Left ventricle myocardium inferior (tissue), 1 donor: ENCODE measurements at regions not wholly inside any gene's neighbourhood (a gene's known extent, or its start where the extent isn't known, plus 50 kb on each side); places are given as distances from the start of the nearest gene placed in this dataset.

ENCODE experiments used
- DNase-seq: peaks from one replicate; pipeline ENCODE4 v3.0.0-alpha.2; 2020
- H3K27ac ChIP-seq: fragments of 200-600 bp; replicated peaks from 2 replicates; pipeline ENCODE4 v1.8.0; 2021
- H3K27me3 ChIP-seq: fragments of 200-600 bp; 2 replicates; pipeline ENCODE4 v1.8.0; 2021; ENCODE audit warnings: low read depth
- H3K36me3 ChIP-seq: fragments of 200-600 bp; 2 replicates; pipeline ENCODE4 v1.8.0; 2021
- H3K4me1 ChIP-seq: fragments of 200-600 bp; 2 replicates; pipeline ENCODE4 v1.8.0; 2021
- H3K4me3 ChIP-seq: fragments of 200-600 bp; 2 replicates; pipeline ENCODE4 v1.8.0; 2021; ENCODE audit warnings: mild to moderate bottlenecking, moderate library complexity
- H3K9me3 ChIP-seq: fragments of 200-600 bp; replicated peaks from 2 replicates; pipeline ENCODE4 v1.8.0; 2021
- intact Hi-C: fragments of 100-400 bp; cut with micrococcal nuclease; formaldehyde crosslinking; loops from one replicate; pipeline ENCODE4 v1.11.0; 2022
- TF ChIP-seq, protein P1 (sequence below): fragments of 200-600 bp; IDR thresholded peaks from 2 replicates; pipeline ENCODE4 v1.8.0; 2021; ENCODE audit warnings: antibody characterized with exemption, mild to moderate bottlenecking, borderline replicate concordance
- donor health status: DM: no; HTN: yes; CAD: no; lungs with severe emphysema.

DNA sequence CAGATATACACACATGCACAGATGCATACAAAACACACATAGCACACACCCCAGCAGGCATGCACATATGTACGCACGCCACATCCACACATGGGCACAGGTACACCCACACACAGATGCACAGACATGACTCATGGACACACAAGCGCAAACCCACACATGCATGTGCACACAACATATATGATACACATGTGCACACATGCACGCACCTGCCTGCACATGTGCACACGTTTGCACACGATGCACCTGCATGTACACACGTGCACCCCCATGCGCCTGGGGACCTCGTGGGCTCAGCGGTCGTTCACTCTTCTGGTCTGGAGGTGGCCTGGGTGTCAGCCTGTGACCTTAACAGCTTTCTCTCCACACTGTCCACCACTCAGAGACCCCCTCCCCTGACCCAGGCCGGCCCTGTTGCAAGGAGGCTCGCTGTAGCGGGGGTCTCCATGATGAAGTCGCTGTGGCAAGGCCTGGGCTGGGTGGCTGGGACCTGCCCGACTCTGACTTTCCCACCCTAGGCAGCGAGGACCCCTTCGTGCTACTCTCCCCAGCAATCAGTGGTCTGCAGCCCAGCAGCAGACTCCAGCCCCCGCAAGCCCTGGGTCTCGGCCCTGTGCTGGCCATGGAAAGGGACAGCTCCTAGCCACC lies 92.1 kb upstream of the TTC34 start:
- no peaks in the 10 kb centered on the region for H3K36me3 ChIP-seq
- no peaks in the 10 kb centered on the region for H3K9me3 ChIP-seq
- H3K27ac ChIP-seq: no peak overlapping the region
- intact Hi-C loops: no loop called here
- peaks cover 44% of the 10 kb centered on the region for H3K27me3 ChIP-seq
- DNase-seq: no peak
- no peak overlapping the region for H3K4me3 ChIP-seq
- no peaks in the 10 kb centered on the region for H3K4me1 ChIP-seq
- TF ChIP-seq, protein P1, sequence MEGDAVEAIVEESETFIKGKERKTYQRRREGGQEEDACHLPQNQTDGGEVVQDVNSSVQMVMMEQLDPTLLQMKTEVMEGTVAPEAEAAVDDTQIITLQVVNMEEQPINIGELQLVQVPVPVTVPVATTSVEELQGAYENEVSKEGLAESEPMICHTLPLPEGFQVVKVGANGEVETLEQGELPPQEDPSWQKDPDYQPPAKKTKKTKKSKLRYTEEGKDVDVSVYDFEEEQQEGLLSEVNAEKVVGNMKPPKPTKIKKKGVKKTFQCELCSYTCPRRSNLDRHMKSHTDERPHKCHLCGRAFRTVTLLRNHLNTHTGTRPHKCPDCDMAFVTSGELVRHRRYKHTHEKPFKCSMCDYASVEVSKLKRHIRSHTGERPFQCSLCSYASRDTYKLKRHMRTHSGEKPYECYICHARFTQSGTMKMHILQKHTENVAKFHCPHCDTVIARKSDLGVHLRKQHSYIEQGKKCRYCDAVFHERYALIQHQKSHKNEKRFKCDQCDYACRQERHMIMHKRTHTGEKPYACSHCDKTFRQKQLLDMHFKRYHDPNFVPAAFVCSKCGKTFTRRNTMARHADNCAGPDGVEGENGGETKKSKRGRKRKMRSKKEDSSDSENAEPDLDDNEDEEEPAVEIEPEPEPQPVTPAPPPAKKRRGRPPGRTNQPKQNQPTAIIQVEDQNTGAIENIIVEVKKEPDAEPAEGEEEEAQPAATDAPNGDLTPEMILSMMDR: no peak

DNA sequence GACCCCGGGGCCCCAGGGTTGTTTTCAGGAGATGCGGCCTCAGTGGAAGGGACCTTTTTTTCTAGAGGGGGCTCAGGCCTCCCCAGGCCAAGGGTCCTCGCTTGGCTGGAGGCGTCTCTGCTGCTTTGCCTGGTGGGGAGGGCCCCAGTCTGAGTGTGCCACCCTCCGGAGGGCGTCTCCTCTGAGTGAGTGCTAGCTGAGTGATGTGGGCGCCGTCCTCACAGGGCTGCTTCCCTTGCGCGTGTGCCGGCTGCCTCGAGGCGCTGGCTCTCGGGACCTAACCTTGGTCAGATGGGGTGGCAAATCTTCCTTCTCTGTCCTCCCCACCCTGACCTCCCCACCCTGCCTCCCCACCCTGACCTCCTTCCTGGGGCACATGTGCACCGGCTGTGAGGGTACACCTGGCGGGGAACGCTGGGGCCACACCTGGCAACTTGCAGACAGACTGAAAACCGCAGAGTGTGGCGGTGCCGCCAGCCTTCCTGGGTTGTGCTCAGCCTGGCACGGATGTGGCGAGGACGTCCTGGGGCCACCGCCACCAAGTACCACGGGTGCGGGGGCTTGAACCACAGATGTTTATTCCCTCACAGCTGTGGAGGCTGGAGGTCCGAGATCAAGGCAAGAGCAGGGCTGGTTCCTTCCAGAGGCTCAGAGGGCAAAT lies 93.0 kb upstream of the TTC34 start:
- intact Hi-C loops: no loop called here
- Histone ChIP-seq H3K27me3 (peaks cover 41% of the 10 kb centered on the region), H3K4me1 (no peaks in the 10 kb centered on the region), H3K27ac (no peak overlapping the region), H3K4me3 (no peak overlapping the region), H3K36me3 (no peaks in the 10 kb centered on the region), H3K9me3 (no peaks in the 10 kb centered on the region)
- DNase-seq: no peak
- TF ChIP-seq, protein P1: no peak

DNA sequence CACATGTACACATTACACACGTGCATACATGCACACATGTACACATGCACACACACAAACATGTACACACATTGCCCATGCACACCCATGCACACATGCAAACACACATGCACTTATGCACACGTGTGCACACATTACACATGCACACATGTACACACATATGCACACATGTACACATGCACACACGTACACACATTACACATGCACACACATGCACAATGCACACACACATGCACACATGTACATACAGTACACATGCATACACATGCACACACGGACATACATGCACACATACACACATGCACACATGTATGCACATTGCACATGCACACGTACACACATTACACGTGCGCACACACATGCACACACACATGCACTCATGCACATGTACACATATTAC lies 95.3 kb upstream of the TTC34 start:
- DNase-seq: no peak
- Histone ChIP-seq H3K4me3 (no peak overlapping the region), H3K27me3 (peaks cover 44% of the 10 kb centered on the region), H3K9me3 (no peaks in the 10 kb centered on the region), H3K36me3 (no peaks in the 10 kb centered on the region), H3K27ac (no peak overlapping the region), H3K4me1 (no peaks in the 10 kb centered on the region)
- intact Hi-C loops: no loop called here
- TF ChIP-seq, protein P1: no peak

DNA sequence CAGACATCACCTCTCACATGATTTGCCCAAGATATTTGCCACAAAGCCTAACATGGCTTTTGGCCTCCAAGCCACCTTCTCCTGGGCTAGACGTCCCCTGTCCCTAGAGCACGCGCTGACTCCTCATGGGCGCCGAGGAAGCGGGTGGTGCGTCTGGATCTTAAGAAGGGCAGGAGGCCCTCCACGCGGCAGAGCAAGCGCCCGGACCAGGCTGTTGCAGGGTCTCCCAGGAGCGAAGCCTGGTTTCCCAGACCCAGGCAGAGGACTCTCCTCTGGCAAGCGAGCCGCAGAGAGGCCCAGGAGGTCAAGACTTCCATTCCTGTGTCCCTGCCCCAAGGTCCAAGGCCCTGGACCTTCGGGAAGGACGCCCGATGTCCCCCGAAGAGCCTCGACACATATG lies 101.7 kb upstream of the TTC34 start:
- H3K27me3 ChIP-seq: peaks cover 85% of the 10 kb centered on the region

DNA sequence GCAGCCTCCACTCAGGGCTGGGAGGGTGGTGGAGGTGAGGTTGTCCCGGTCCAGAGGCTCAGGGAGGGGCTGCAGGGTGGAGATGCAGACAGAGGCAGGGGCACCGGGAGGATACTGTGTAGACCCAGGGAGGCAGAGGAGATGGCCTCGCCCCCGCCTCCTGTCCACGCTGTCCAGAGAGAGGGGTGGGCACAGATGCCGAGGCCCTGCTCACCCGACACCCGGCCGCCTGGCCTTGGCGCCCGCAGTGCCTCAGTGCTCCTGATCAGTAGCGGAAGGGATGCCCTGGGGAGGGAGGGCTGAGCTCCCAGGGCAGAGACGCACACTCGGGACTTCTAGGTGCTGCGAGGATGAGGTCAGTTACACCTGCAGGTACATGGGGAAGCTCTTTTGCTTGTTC lies 102.7 kb upstream of the TTC34 start:
- Histone ChIP-seq H3K4me1 (no peaks in the 10 kb centered on the region), H3K36me3 (no peaks in the 10 kb centered on the region), H3K27ac (no peak overlapping the region), H3K9me3 (no peaks in the 10 kb centered on the region), H3K4me3 (no peak overlapping the region), H3K27me3 (peaks cover 86% of the 10 kb centered on the region)
- intact Hi-C loops: no loop called here
- DNase-seq: no peak
- TF ChIP-seq, protein P1: no peak

More for the DNA sequence above, 101.7 kb upstream of the TTC34 start:
- Histone ChIP-seq H3K9me3 (no peaks in the 10 kb centered on the region), H3K36me3 (no peaks in the 10 kb centered on the region), H3K4me1 (no peaks in the 10 kb centered on the region), H3K27ac (no peak overlapping the region), H3K4me3 (no peak overlapping the region)
- DNase-seq: no peak
- TF ChIP-seq, protein P1: no peak
- intact Hi-C loops: no loop called here
